NCI-H1436 treated with DMSO at 0.1 percent for 48 hours (cell line): ENCODE measurements at regions not wholly inside any gene's neighbourhood (a gene's known extent, or its start where the extent isn't known, plus 50 kb on each side); places are given as distances from the start of the nearest gene placed in this dataset.

Source experiments
- DNase-seq: peaks from one replicate; lab custom pipeline; 2025; lab: John Stamatoyannopoulos, UW

DNA sequence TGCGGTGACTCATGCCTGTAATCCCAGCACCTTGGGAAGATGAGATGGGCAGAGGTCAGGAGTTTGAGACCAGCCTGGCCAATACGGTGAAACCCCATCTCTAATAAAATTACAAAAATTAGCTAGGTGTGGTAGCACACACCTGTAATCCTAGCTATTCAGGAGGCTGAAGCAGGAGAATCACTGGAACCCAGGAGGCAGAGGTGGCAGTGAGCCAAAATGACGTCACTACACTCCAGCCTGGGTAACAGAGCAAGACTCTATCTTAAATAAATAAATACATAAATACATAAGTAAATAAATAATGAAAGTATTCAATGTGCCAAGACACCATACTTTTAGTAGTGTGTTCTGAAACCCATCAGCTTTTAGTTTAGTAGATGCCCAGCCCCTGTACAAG is 308.1 kb upstream of the FLRT2 start:
- DNase-seq, result no peak

DNA sequence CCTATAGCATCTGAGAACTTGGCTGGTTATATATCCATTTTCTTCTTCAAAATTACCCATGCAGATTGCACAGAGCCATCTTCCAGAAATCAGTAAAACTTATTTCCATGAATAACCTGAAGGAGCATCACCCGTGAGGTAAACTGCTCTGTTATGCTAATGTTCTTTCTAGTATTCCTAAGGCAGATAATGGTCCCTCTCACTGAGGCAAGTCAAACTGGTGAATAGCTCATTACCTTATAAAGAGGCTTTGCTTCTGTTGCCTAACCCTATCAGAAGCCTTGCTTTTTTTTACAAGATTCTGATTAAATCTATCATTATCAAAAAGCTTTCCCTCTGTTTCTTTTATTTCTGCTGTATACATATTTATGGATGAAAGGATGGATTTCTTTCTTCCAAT is 307.6 kb upstream of the FLRT2 start:
- DNase-seq, result no peak

DNA sequence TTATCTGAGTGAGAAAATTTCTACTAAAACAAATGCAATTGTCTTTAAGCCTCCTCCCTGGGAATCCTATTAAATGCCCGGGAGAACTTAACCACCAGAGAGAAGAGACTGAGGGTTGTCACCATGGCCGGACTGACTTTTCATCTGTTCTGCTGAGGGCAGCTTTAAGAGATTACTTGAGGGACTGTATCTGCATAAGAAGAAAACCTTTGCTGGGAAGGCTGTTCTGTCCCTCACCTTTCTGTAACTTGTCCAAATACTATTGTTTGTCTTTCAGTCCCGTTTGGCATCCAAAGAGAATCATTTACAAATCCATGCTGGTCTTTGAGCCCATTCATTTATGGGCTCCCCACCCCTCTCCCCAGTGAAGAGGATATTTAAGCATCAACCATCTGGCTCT is 306.3 kb upstream of the FLRT2 start:
- no peak for DNase-seq

DNA sequence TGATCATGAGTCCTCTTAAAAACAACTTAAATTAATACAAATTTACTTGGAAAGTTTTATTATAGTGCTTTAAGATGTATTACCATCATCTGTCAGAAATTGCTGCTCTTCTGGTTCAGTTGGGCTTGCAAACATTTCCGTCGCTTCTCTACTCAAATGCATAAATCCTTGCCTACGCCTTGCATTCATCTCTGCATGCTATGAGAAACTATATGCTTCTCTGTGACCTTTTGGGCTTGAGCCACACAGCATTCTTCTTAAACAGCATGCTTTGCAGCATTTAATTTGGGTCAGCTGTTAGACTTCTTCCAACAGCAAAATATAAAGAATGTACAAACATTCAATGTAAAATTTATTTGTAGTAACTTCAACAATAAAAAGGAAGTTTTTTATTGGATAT is 305.7 kb upstream of the FLRT2 start:
- DNase-seq, result no peak

DNA sequence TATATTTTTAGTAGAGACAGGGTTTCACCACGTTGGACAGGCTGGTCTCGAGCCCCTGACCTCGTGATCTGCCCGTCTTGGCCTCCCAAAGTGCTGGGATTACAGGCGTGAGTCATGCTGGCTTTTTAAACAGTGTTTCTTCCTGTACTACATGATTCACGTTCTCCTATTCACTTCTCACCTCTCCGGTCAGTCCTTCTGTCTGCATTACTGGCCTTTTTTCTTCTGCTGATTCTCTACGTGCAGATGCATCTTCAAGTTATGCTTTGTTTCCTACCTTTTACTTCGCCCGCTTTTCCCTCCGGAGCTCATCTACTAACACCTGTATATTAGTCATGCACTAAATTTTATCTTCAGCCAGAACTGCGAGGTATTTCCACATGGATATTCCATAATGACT is 296.2 kb upstream of the FLRT2 start:
- no peak for DNase-seq

DNA sequence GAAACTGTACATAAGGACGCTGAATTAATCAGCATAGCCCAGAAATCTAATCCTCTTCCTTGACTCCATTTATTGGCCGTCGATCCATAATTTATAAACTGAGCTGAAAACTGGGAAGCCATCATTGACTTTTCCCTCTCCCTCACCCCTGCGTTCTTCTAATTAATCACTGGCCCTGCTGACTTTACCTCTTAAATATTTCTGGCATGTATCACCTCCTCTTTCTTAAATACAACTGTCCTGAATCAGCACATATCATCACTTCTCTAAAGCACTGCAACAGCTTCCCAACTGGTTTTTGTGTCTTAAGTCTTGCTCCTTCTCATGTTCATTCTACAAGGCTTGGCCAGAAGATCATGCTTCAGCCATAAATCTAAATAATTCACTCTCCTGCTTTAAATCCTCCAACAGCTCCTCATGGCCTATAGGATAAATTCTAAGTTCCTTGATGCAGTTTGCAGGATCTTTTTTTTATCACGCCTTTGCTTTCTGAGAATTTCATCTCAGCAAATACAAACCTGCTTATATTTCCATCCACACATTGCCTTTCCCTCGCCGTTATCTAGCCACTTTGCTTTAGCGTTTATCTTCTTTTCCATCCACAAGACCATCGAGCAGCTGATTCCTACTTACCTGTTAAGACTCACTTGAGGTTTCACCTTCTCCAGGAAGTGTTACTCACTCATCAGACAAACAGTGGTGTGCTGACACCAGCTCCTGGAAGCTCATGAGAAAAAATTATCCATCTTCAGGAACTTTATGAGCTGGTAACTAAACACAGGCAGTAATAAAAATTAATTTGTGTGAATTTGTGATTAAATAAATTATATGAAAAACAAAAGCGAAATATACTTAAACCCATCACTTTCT is 295.6 kb upstream of the FLRT2 start:
- DNase-seq, result no peak

DNA sequence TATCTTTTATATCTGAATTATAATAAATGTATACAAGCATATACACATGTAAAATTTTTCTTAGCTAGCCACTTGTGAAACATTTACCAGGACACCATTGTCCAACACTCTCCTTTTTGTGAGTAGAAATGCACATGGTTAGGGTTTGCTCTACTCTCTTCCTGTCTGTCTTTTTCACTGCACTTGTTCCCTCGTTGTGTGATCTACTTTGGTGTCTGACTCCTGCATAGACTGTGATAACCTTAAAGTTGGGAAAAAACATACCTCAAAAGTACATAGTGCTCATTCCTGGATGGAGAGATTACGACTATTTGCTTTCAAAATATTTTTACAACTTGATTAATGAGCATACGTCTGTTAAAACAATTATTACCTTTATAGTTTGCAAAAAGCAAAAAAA is 294.1 kb upstream of the FLRT2 start:
- DNase-seq, result no peak

DNA sequence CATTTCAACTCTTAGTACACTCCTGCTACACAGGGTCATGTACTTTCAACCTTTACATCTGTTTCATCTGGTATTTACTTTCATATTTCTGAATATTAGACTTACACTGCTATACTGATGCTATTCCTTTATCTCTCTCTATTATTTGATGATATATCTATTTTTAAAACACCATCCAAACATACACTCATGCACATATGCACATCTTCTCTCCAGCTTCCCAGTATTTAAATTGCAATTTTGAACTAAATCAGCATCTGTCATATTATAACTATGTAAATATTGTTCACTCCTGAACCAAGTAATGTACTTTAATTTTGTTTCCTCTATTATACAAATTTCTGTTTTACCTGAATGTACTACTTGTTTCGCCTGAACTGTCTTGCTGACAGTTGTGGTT is 293.6 kb upstream of the FLRT2 start:
- no peak for DNase-seq

DNA sequence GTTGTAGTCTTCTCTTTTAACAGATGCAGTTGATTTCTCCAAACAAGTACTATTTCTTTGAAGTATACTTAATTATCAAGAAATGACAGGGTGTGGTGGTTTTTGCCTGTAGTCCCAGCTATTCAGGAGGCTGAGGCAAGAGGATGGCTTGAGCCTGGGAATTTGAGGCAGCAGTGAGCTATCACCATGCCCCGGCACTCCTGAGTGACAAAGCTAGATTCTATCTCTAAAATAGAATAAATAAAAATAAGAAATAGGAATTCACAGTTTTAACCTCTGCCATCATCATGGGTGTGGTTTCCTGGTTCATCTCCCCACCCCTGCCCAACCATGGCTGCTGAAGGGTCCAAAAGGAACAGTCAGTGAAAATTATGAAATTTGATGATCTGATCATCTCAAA is 290.2 kb upstream of the FLRT2 start:
- no peak for DNase-seq

DNA sequence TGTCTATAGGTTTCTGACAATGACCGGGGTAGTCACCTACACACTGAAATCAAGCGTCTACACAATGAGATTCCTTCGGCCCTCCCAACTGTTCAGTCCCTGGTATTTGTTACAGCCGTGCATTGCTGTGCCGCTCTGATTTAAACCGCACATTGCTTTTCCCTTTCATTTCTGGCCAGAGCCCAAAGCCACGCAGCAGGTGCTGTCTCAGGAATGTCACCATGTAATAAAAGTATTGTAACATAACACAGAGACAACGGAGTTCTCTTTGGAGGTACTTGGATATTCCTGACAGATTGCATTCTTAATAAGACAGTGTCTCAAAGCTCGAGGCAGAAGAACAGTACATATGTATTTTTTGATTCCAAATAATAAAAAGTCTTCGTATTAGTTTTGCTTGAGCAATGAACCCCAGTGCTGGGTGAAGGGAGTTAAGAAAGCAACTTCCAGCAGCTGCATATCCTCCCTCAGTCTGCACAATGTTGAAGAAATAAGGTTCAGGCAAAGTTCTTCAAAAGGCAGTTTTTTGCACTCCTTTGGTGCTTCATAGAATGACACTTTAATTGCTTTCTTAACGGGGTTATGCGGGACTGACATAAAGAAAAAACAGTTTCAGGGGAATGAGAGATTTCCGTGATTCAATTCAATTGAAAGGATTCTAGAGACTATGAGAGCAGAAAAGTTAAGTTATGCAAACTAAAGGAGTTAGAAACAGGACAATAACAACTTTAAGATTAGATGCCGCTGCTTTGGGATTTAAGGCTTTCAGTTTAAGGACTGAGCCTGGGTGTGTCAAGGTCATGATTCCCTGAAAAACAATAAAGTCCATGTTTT is 288.7 kb upstream of the FLRT2 start:
- DNase-seq, result no peak

DNA sequence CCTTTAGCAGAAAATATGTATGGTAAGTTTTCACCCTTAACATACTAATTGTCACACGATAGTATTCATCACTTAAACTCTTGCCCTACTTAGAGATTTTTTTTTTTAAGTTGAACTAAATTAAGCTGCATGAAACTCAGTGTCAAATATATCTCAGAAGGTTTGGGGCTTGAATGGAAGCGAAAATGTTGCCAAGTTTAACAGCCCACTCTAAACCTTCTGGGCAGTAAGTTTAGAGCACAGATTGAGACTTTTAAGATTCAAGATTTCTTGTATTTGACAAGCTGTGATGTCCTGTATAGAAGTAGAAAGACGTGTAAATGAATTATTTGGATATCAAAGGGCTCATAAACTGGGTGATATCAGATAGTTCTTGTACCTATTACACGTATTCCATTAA is 287.3 kb upstream of the FLRT2 start:
- DNase-seq, result no peak

DNA sequence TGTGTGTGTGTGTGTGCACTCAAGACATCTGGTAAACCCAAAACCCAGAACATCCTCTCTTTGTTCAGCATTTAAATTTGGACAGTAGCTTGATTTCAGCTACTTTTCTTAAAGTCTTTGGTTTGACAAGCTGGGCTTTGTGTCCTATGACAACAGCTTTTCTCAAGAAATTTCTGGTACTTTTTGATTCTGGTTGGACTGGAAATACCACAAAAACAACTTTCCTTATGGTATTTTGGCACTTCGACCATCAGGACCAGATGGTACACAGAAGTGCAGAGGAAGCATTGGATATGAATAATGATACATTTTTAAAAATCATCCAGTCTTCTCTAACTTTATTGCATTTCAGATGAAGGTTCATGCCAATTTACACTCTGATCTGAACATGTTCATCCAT is 286.6 kb upstream of the FLRT2 start:
- DNase-seq, result no peak

DNA sequence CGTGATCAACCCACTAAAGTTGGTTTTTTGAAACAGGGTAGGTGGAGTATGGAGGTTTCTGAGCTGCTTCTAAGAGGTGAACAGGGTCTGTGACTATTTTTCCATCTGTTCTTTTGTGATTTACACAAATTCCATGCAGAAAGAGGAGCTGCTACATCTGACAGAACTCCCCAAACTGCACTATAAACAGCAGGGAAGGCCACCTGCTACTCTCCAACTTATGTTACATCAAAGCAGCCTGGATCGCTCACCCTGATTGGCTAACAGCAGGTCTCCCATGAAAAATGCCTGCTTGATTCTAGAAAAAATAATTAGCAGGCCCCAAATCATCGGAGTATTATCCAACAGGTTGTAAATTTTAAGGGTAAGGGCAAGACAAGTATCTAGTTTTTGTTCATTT is 282.9 kb upstream of the FLRT2 start:
- DNase-seq, result no peak

DNA sequence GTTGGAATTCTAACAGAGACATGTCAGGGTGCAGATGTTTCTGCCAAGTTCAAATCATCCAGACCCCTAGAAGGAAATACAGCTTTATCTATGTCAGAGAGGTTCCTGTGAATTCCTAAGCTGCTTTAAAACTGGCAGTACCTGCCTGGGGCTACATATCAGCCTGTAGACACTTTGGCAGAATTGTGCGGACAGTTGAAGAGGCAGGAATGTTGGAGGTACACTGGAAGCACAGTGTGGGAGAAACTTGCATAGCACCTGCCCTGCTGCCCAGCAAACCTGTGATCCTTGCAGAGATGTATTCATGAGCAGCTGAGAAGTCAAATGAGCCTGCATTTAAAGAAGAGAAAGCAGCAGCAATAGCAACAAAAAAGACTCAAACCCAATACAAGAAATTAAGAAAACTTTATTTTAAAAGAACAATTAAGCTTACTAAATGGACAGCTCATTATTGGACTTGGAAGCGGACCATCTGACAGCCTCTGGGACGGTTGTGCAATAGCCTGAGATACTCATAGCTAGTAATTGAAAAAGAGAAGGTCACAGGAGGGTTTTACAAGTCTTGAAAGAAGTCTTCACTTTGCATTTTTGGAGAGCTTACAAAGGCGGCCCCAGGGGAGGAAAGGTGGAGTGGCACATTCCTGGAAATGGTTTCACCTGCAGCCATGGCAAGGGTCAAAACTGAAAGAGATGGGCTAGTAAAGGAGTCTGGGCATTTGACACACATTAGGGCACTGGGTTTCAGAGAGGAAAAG is 280.9 kb upstream of the FLRT2 start:
- no peak for DNase-seq

DNA sequence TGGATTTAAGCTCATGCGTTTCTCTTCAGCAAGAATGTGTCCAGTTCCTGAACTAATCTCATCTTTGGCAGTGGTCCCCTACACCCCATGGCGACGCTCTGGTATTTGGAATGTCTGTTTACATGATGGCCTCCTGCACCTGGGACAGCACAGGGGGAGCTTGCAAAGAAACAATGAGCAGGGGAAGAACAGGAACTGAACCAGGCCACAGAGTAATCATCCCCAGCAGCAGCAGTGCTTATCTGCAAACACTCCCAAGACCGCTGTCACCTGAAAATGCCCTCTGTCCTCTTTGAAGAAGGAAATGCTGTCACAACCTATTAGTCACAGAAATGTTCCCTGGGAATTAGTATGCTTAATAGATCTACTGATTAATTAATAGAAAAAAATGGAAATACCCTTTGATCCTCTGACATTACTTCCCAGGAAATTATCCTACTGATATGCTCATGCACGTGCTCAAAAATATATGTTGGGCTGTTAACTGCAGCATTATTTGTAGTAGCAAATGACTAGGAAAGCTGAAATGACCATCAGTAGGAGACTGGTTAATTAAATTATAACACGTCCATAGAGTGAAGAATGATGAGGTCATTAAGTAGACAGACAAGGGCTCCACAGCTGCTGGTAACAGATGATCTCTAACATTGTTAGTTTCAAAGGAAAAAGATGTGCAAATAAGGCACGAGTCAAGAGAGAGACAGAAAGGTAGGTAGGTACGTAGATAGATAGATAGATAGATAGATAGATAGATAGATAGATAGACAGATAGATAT is 279.3 kb upstream of the FLRT2 start:
- no peak for DNase-seq

DNA sequence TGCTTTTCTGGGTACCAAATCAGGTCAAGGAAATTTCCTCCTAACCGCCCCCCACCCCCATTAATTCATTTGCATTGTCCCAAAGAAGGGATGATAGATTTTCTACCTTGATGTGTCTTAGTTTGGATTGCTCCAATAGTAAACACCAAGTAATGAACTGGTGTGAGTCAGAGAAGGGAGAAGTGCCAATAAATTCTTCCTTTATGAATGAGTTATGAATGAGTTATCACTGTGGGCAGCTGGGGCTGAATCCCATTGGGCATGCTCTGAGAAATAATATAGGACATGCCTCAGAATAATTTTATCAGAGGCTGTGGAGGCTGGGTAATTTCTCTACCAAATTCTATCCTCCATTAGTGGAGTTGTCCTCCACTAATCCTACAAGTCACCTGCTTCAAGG is 277.9 kb upstream of the FLRT2 start:
- no peak for DNase-seq

DNA sequence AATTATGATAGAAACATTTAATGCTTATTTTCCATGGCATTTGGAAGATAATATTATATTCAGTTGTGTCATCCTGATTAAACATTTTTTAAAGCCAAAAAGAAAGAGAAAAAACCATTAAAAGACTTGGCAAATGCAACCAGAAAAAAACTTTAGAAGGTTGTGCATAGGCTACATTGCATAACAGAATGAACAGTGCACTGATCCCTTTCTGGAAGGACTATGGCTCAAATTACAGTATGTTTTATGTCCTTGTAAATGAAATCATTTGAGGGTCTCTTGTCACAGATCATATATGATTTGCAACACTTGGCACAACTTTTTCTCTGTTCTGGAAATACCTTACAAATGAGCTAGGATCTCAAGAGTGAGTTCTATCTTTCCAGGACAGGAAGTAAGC is 275.2 kb upstream of the FLRT2 start:
- no peak for DNase-seq

DNA sequence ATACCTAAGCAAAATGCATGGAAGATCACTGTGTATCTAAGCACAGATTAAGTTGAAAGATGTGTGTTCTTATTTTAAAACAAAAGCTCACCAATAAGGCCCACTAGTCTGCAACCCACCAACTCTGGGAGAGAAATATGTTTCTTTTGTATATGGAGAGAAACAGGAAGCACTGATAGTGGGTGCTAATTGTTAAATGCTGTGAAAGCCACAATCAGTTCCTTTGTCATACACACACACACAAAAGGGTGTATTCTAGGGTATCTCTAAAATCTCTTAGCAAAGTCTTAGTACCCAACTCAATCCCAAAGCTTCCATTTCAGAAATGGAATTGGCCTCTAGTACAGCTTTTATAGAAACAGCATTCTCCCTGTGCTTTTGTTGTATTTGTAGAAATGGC is 272.7 kb upstream of the FLRT2 start:
- no peak for DNase-seq

DNA sequence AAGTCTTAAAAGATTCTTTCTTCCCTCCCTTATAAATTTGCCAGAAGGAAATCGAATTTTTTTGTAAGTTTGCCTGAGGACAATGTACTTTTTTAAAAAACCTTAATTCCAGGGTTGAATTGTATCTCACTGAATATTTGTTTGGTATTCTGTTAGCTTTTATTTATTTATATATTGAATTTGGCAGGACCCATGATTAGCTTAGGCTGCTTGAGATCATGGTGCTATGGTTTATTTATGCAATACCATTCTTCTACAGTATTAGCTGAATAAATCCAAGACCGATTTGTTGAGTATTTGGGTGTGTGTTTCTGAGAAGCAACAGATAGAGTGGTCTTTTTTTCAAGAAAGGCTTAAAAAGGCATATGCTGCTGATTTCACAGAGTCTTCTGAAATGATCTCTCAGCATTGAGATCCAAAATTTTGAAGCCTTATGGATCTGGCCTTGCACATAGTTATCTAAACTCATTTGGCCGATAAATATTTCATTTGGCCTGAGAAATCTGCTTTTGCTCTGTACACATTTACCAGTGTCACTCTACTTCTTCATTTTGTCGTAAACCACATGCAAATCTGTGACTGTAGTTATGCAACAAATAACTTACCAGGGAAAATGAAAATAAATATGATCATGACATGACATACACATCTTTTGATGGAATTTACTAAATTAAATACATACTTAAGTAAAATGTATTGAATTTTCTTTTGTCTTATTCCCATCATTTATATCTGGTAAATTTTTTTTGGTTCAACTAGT is 265.8 kb upstream of the FLRT2 start:
- DNase-seq, result no peak

DNA sequence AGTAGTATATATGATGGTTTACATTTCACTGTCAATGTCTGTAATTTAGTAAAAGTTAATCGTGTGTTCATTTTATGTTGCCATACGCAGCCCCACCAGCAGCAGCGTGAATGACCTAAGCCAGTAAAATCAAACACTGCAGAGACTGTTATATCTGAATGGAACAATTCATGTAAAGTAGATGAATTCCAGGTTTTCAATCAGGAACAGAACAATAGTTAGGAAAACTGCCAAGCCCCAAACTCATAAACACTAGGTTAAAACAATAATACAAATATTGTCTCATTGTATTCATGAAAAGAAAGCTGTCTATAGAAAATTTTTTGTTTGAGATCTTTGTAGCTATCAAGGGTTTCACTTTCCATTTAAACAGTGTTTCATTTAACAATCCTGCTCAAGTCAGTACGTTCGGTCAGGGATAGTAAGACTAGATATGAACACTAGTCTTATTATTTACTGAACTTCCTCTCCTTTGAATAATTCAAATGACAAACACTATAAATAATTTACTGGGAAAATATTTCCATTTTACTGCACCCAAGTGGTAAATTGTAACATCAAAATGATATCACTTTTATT is 256.8 kb upstream of the FLRT2 start:
- DNase-seq, result no peak

DNA sequence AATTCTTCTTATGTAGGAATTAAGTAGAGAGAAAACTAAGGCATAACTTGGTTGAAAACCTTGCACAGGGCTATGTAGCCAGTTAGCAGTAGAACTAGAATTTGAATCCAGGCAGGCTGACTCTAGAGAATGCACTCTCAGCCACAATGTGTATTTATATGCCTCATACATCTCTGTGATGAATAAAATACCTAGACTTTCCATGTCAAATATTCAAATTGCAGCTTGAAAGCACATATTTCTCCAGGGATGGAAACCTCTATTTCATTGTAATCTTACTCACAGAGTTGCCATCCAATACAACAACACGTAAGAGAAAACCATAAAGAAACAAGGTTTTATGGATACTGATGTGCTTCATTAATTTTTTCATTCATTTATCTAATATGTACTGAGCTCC is 256.0 kb upstream of the FLRT2 start:
- DNase-seq, result no peak
